ENCODE measurements at regions not wholly inside any gene's neighbourhood (a gene's known extent, or its start where the extent isn't known, plus 50 kb on each side); places are given as distances from the start of the nearest gene placed in this dataset.

- TF ChIP-seq CTCF (IDR thresholded peaks at IDR 0.05) (no peak), POLR2A (IDR thresholded peaks at IDR 0.05) (no peak), POLR2AphosphoS5 (IDR thresholded peaks at IDR 0.05) (no peak)
These were observed 575.3 kb upstream of the MEF2C start for GRCh38 chr5:89458332-89458656.
